ENCODE measurements at regions not wholly inside any gene's neighbourhood (a gene's known extent, or its start where the extent isn't known, plus 50 kb on each side); places are given as distances from the start of the nearest gene placed in this dataset.

GRCh38 chr4:26022346-26023202, 108.6 kb downstream of the SMIM20 start:
- no peak for TF ChIP-seq CTCF (IDR thresholded peaks at IDR 0.05; ENCODE audit: poor library complexity)
- no peak for TF ChIP-seq EZH2 (IDR thresholded peaks at IDR 0.05; ENCODE audit: borderline replicate concordance)

Measured in hepatocyte (in vitro differentiated cells).